ENCODE measurements at regions not wholly inside any gene's neighbourhood (a gene's known extent, or its start where the extent isn't known, plus 50 kb on each side); places are given as distances from the start of the nearest gene placed in this dataset.

- TF ChIP-seq, protein P1, sequence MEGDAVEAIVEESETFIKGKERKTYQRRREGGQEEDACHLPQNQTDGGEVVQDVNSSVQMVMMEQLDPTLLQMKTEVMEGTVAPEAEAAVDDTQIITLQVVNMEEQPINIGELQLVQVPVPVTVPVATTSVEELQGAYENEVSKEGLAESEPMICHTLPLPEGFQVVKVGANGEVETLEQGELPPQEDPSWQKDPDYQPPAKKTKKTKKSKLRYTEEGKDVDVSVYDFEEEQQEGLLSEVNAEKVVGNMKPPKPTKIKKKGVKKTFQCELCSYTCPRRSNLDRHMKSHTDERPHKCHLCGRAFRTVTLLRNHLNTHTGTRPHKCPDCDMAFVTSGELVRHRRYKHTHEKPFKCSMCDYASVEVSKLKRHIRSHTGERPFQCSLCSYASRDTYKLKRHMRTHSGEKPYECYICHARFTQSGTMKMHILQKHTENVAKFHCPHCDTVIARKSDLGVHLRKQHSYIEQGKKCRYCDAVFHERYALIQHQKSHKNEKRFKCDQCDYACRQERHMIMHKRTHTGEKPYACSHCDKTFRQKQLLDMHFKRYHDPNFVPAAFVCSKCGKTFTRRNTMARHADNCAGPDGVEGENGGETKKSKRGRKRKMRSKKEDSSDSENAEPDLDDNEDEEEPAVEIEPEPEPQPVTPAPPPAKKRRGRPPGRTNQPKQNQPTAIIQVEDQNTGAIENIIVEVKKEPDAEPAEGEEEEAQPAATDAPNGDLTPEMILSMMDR (conservative IDR thresholded peaks at IDR 0.05; ENCODE audit: low read length): no peak
- TF ChIP-seq EZH2phosphoT487 (IDR thresholded peaks at IDR 0.05; ENCODE audit: borderline replicate concordance, low read depth, low read length): no peak
Measured at GRCh38 chr12:114229150-114229549, 176.8 kb downstream of the TBX5 start.

Measured in OCI-LY7 (cell line).